HCT116 (cell line): ENCODE measurements at regions not wholly inside any gene's neighbourhood (a gene's known extent, or its start where the extent isn't known, plus 50 kb on each side); places are given as distances from the start of the nearest gene placed in this dataset.

Experiments
- ATAC-seq: fragments of 200-7000 bp; cut with Tn5 transposase; 2 replicates; pipeline ENCODE4 v1.9.1; 2020; ENCODE audit warnings: mild to moderate bottlenecking, moderate library complexity
- BruUV-seq: library from RNA; stranded (reverse); fragments of 400-500 nt; replicated peaks from 2 replicates; lab custom pipeline; 2021; lab: Mats Ljungman, UMichigan
- CTCF ChIA-PET: fragments of 300-600 bp; sonication (Branson Sonifier 250); formaldehyde crosslinking; loops from one replicate; lab custom pipeline; 2021; ENCODE audit warnings: antibody characterized with exemption; lab: Charles Lee
- POLR2A ChIA-PET: fragments of 300-600, 350-600 bp; sonication (Branson Sonifier 250); formaldehyde crosslinking; loops from one replicate; lab custom pipeline; 2021; ENCODE audit warnings: antibody characterized with exemption; lab: Charles Lee
- RAD21 ChIA-PET, 2 experiments: fragments of 300-600 bp; sonication (Branson Sonifier 250); formaldehyde crosslinking; loops; one replicate each; lab custom pipeline; 2023; ENCODE audit warnings: low total read pairs in 2 of 2; ENCODE audit not compliant: uncharacterized antibody in 2 of 2, unreplicated experiment in 2 of 2, low non-redundant PET in 1 of 2; lab: Charles Lee
- DNase-seq: peaks from one replicate; pipeline ENCODE4 v3.0.0-alpha.2; 2010; ENCODE audit warnings: low read depth, low spot score
- H2AFZ ChIP-seq: fragments of 200-600 bp; shearing (Covaris generic), sonication (generic); 2 replicates; pipeline ENCODE4 v1.6.1; 2017; ENCODE audit warnings: low read depth, mixed run types, mixed read lengths, antibody characterized with exemption, low read length; ENCODE audit not compliant: poor library complexity, severe bottlenecking
- H3K27ac ChIP-seq: 2 replicates; pipeline ENCODE4 v1.5.1; 2012; ENCODE audit warnings: low read depth, low read length
- H3K27me3 ChIP-seq: fragments of 200-600 bp; sonication (generic); 2 replicates; pipeline ENCODE4 v1.6.1; 2016; ENCODE audit warnings: mixed run types, low read length, mixed read lengths; ENCODE audit not compliant: insufficient read depth
- H3K36me3 ChIP-seq, 2 experiments: fragments of 200-500 bp in 1 of 2; fragments of 200-600 bp in 1 of 2; sonication (Bioruptor generic) in 1 of 2; sonication (generic) in 1 of 2; 2 replicates each; pipeline versions ENCODE4 v1.5.1 to v1.6.1; 2014 to 2016; ENCODE audit warnings: low read length in 2 of 2, inconsistent platforms in 1 of 2, mixed read lengths in 1 of 2, mixed run types in 1 of 2; ENCODE audit not compliant: insufficient read depth in 2 of 2, control insufficient read depth in 1 of 2
- H3K4me1 ChIP-seq, 2 experiments: fragments of 200-600 bp in 1 of 2; sonication (generic) in 1 of 2; 2 replicates each; pipeline versions ENCODE4 v1.5.1 to v1.6.1; 2012 to 2017; ENCODE audit warnings: low read length in 2 of 2, inconsistent platforms in 1 of 2, mild to moderate bottlenecking in 1 of 2, mixed read lengths in 1 of 2, mixed run types in 1 of 2, moderate library complexity in 1 of 2; ENCODE audit not compliant: insufficient read depth in 2 of 2, control insufficient read depth in 1 of 2
- H3K4me2 ChIP-seq: fragments of 200-600 bp; sonication (generic); 2 replicates; pipeline ENCODE4 v1.6.1; 2017; ENCODE audit warnings: mixed run types, low read length, mixed read lengths
- H3K4me3 ChIP-seq, 2 experiments: fragments of 200-600 bp in 1 of 2; sonication (generic) in 1 of 2; replicated peaks in 1 of 2; 2 replicates each; pipeline ENCODE4 v1.5.1; 2011 to 2016; ENCODE audit warnings: low read length in 2 of 2, control low read depth in 1 of 2, low read depth in 1 of 2, mild to moderate bottlenecking in 1 of 2, mixed read lengths in 1 of 2, mixed run types in 1 of 2
- H3K79me2 ChIP-seq: fragments of 200-600 bp; sonication (generic); 2 replicates; pipeline ENCODE4 v1.6.1; 2017; ENCODE audit warnings: mild to moderate bottlenecking, mixed run types, low read length, moderate library complexity, mixed read lengths; ENCODE audit not compliant: insufficient read depth
- H3K9ac ChIP-seq: fragments of 200-600 bp; sonication (generic); 2 replicates; pipeline ENCODE4 v1.6.1; 2016; ENCODE audit warnings: low read length, mixed read lengths
- H3K9me2 ChIP-seq: fragments of 200-600 bp; sonication (generic), shearing (Covaris generic); 2 replicates; pipeline ENCODE4 v1.6.1; 2017; ENCODE audit warnings: mixed run types, mild to moderate bottlenecking, moderate library complexity; ENCODE audit not compliant: insufficient read depth
- H3K9me3 ChIP-seq, 2 experiments: fragments of 200-500 bp in 1 of 2; fragments of 200-600 bp in 1 of 2; sonication (Bioruptor generic) in 1 of 2; sonication (generic) in 1 of 2; 2 replicates each; pipeline ENCODE4 v1.6.1; 2014 to 2017; ENCODE audit warnings: low read length in 2 of 2, mixed read lengths in 2 of 2, inconsistent platforms in 1 of 2, low read depth in 1 of 2, mild to moderate bottlenecking in 1 of 2, mixed run types in 1 of 2, moderate library complexity in 1 of 2; ENCODE audit not compliant: control insufficient read depth in 1 of 2, insufficient read depth in 1 of 2
- H4K20me1 ChIP-seq: fragments of 200-600 bp; sonication (generic), shearing (Covaris generic); 2 replicates; pipeline ENCODE4 v1.6.1; 2017; ENCODE audit warnings: mixed run types, mild to moderate bottlenecking, moderate library complexity; ENCODE audit not compliant: insufficient read depth
- CBX3 ChIP-seq: IDR thresholded peaks from 2 replicates; pipeline ENCODE4 v1.6.1; 2012; ENCODE audit warnings: low read depth
- CEBPB ChIP-seq: IDR thresholded peaks from 2 replicates; pipeline ENCODE4 v1.6.1; 2012; ENCODE audit warnings: low read depth
- EGR1 ChIP-seq: IDR thresholded peaks from 2 replicates; pipeline ENCODE4 v1.6.1; 2012; ENCODE audit warnings: low read depth
- EZH2 ChIP-seq: fragments of 200-600 bp; sonication (generic); IDR thresholded peaks from 2 replicates; pipeline ENCODE4 v1.6.1; 2017; ENCODE audit warnings: antibody characterized with exemption, mixed run types
- EZH2phosphoT487 ChIP-seq: fragments of 200-600 bp; IDR thresholded peaks from 2 replicates; pipeline ENCODE4 v1.6.1; 2018; ENCODE audit warnings: antibody characterized with exemption, borderline replicate concordance
- JUND ChIP-seq: IDR thresholded peaks from 2 replicates; pipeline ENCODE4 v1.6.1; 2012
- POLR2AphosphoS5 ChIP-seq: IDR thresholded peaks from 2 replicates; pipeline ENCODE4 v1.6.1; 2011; ENCODE audit warnings: mild to moderate bottlenecking, low read depth, low read length, moderate library complexity
- RAD21 ChIP-seq: IDR thresholded peaks from 2 replicates; pipeline ENCODE4 v1.6.1; 2012; ENCODE audit warnings: low read depth, mild to moderate bottlenecking
- REST ChIP-seq: IDR thresholded peaks from 2 replicates; pipeline ENCODE4 v1.6.1; 2012; ENCODE audit warnings: low read depth
- SIN3A ChIP-seq: IDR thresholded peaks from 2 replicates; pipeline ENCODE4 v1.6.1; 2012; ENCODE audit warnings: low read depth
- SP1 ChIP-seq: IDR thresholded peaks from 2 replicates; pipeline ENCODE4 v1.6.1; 2012; ENCODE audit warnings: low read depth
- SRF ChIP-seq: IDR thresholded peaks from 2 replicates; pipeline ENCODE4 v1.6.1; 2012; ENCODE audit warnings: low read depth
- ZBTB33 ChIP-seq: IDR thresholded peaks from 2 replicates; pipeline ENCODE4 v1.6.1; 2011; ENCODE audit warnings: mild to moderate bottlenecking, low read length, moderate library complexity; ENCODE audit not compliant: insufficient replicate concordance; ENCODE audit errors: extremely low read depth
- ZNF274 ChIP-seq: fragments of 200-500 bp; sonication (Bioruptor generic); IDR thresholded peaks from 2 replicates; pipeline ENCODE4 v1.6.1; 2014; ENCODE audit warnings: mild to moderate bottlenecking, low read depth, low read length, inconsistent platforms
- intact Hi-C: fragments of 100-400 bp; cut with micrococcal nuclease; formaldehyde crosslinking; loops from 2 replicates; pipeline ENCODE4 v1.10.0; 2022

- Histone ChIP-seq H3K9me2 (no peaks in the 10 kb centered on the region; the same call in 1 of the 2 replicates), H3K79me2 (no peaks in the 10 kb centered on the region), H3K9me3 (no peaks in the 10 kb centered on the region), H3K4me2 (no peak overlapping the region), H3K9ac (no peak overlapping the region), H3K27me3 (no peaks in the 10 kb centered on the region), H3K27ac (no peak overlapping the region), H2AFZ (no peak overlapping the region), H3K4me3 (no peak overlapping the region), H4K20me1 (no peaks in the 10 kb centered on the region), H3K4me1 (no peaks in the 10 kb centered on the region), H3K36me3 (no peaks in the 10 kb centered on the region)
- intact Hi-C loops = no loop called here
- ChIA-PET RAD21 (no interaction called here), CTCF (no interaction called here), POLR2A (no interaction called here)
- no peak for ATAC-seq
- no TSS peak for BruUV-seq
- TF ChIP-seq CBX3 (no peak), POLR2AphosphoS5 (no peak), JUND (no peak)
- DNase-seq = no peak
Observed at GRCh38 chr1:221405146-221405545, 336.7 kb downstream of the DUSP10 start.

GRCh38 chr1:221408117-221408803, 333.6 kb downstream of the DUSP10 start:
- no peak for ATAC-seq
- no peaks in the 10 kb centered on the region for H3K27me3 ChIP-seq
- H2AFZ ChIP-seq = no peak overlapping the region
- BruUV-seq = no TSS peak
- H3K9ac ChIP-seq = no peak overlapping the region
- no peaks in the 10 kb centered on the region for H3K79me2 ChIP-seq
- ChIA-PET CTCF (no interaction called here), RAD21 (no interaction called here), POLR2A (no interaction called here)
- no peaks in the 10 kb centered on the region for H4K20me1 ChIP-seq
- H3K9me3 ChIP-seq = no peaks in the 10 kb centered on the region
- no peaks in the 10 kb centered on the region for H3K36me3 ChIP-seq
- no peaks in the 10 kb centered on the region for H3K9me2 ChIP-seq
- no peak overlapping the region for H3K4me2 ChIP-seq
- DNase-seq = no peak
- H3K4me3 ChIP-seq = no peak overlapping the region
- H3K4me1 ChIP-seq = no peaks in the 10 kb centered on the region
- no peak overlapping the region for H3K27ac ChIP-seq
- intact Hi-C loops = no loop called here
- TF ChIP-seq EGR1 (no peak), CEBPB (no peak), SP1 (no peak), SIN3A (no peak), ZNF274 (no peak), RAD21 (no peak), SRF (no peak), ZBTB33 (no peak), EZH2phosphoT487 (no peak), EZH2 (no peak), REST (no peak), POLR2AphosphoS5 (no peak)
